Epithelial cell of esophagus (primary cell): ENCODE measurements at regions not wholly inside any gene's neighbourhood (a gene's known extent, or its start where the extent isn't known, plus 50 kb on each side); places are given as distances from the start of the nearest gene placed in this dataset.
"Not testable (repeated sequence)": the region's sequence is repeated elsewhere in the genome, so short reads cannot be mapped to it uniquely, and the experiment has no call there.

Experiments
- DNase-seq: peaks from one replicate; pipeline ENCODE4 v3.0.0; 2010; ENCODE audit warnings: low read depth
- H3K4me3 ChIP-seq: 2 replicates; pipeline ENCODE4 v1.5.1; 2011; ENCODE audit warnings: mild to moderate bottlenecking, low read length, control low read depth
- TF ChIP-seq, protein P1 (sequence below): IDR thresholded peaks from 2 replicates; pipeline ENCODE4 v1.5.1; 2011; ENCODE audit warnings: low read depth, mild to moderate bottlenecking, low read length, control low read depth, inconsistent platforms; ENCODE audit not compliant: insufficient read depth; ENCODE audit errors: missing control alignments

DNA sequence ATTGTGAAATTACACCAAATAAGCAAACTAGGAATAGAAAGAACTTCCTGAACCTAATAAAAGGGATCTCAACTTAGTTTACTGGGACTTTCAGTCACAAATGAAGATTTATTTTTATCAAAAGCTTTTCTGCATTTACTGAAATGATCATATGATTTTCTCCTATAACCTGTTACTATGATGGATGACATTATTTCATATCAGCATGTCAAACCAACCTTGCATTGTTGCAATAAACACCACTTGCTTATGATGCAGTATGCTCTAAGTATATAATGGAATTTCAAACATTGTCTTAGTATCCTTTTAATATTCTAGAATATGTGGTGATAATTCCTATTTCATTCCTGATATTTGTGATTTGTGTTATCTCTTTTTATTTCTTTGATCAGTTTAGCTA, 303.0 kb downstream of the CGGBP1 start:
- no peak overlapping the region for H3K4me3 ChIP-seq
- no peak for DNase-seq
- TF ChIP-seq, protein P1, sequence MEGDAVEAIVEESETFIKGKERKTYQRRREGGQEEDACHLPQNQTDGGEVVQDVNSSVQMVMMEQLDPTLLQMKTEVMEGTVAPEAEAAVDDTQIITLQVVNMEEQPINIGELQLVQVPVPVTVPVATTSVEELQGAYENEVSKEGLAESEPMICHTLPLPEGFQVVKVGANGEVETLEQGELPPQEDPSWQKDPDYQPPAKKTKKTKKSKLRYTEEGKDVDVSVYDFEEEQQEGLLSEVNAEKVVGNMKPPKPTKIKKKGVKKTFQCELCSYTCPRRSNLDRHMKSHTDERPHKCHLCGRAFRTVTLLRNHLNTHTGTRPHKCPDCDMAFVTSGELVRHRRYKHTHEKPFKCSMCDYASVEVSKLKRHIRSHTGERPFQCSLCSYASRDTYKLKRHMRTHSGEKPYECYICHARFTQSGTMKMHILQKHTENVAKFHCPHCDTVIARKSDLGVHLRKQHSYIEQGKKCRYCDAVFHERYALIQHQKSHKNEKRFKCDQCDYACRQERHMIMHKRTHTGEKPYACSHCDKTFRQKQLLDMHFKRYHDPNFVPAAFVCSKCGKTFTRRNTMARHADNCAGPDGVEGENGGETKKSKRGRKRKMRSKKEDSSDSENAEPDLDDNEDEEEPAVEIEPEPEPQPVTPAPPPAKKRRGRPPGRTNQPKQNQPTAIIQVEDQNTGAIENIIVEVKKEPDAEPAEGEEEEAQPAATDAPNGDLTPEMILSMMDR, result no peak

DNA sequence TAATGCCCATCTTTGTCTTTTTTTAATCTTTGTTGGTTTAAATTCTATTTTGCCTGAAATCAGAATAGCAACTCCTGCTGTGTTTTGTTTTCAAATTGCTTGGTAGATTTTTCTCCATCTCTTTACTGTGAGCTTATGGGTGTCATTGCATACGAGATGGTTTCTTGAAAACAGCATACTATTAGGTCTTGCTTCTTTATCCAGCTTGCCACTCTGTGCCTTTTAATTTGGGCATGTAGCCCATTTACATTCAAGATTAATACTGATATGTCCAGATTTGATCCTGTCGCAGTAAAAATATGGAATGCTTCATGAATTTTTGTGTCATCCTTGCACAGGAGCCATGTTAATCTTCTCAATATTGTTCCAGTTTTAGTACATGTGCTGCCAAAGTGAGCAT, 316.6 kb downstream of the CGGBP1 start:
- no peak overlapping the region for H3K4me3 ChIP-seq
- TF ChIP-seq, protein P1, result no peak
- DNase-seq, result no peak

DNA sequence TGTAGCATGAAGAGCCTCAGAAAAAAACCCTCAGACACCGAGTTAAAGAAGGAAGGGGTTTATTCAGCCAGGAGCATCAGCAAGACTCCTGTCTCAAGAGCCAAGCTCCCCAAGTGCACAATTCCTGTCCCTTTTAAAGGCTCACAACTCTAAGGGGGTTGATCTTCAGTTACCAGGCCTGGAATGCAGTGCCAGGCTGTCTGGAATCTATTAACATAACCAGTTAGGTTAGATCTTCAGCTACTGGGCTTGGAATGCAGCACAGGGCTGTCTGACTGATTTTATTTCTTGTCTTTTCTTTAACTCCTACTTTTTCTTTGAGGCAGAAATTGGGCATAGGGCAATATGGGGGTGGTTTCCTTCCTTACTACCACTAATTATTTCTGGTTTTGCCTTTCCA, 317.9 kb downstream of the CGGBP1 start:
- DNase-seq, result peak; percentile 7
- not testable (repeated sequence) for H3K4me3 ChIP-seq

DNA sequence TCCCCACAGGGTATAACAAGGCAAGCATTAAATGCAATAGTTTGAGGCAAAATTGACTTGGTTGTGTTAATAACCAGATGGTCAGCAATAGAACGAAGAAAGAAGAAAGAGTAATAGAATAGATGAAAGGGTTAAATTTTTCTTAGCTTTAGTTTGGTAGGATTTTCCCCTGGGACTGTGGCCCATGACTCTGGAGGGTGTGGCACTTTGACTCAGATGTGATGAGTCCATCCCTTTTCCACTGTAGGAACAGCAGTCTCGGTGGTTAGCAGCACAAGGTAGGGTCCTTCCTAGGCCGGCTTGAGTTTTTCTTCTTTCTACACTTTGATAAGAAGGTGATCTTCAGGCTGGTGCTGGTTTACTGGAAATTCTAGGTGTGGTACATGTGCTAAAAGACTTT, 321.0 kb downstream of the CGGBP1 start:
- not testable (repeated sequence) for H3K4me3 ChIP-seq
- DNase-seq, result peak; percentile 30

DNA sequence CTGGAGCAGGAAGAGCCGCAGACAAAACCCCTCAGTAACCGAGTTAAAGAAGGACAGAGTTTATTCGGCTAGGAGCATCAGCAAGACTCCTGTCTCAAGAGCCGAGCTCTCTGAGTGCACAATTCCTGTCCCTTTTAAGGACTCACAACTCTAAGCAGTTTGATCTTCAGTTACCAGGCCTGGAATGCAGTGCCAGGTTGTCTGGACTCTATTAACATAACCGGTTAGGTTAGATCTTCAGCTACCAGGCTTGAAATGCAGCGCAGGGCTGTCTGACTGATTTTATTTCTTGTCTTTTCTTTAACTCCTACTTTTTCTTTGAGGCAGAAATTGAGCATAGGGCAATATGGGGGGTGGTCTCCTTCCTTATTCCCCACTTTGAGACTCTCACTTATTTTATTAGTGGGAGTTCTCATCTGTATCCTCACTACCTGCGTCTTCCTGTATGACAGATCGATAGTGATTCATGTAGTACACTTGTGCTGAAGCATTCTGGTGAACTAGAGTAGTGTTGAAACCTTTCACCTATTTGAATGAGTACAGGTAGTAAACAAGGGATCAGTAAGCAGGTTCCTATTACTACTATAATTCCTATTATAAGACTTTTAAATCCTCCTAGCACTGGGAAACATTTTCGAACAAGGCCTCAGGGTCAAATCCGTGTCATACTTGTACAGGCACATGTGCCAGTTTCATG, 325.0 kb downstream of the CGGBP1 start:
- DNase-seq, result peak; percentile 49
- no peak overlapping the region for H3K4me3 ChIP-seq
- TF ChIP-seq, protein P1, result no peak

DNA sequence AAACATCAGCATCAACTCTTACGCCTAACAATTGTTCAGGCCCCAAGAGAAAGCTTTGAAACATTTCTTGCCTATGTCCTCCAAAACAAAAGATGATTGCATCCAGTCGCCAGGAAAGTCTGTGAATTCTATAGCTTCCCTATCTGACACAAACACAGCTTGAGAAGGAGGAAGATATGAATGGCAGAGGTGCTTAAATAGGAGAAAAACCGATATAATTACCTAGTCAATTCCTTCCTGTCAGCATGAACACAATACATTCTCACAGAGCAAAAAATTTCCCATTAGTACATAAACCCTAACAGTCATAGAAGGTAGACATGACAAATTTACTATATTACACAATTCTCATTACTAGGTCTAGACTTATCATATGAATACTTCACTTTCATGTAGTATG, 326.5 kb downstream of the CGGBP1 start:
- no peak for DNase-seq
- H3K4me3 ChIP-seq, result no peak overlapping the region
- TF ChIP-seq, protein P1, result no peak

DNA sequence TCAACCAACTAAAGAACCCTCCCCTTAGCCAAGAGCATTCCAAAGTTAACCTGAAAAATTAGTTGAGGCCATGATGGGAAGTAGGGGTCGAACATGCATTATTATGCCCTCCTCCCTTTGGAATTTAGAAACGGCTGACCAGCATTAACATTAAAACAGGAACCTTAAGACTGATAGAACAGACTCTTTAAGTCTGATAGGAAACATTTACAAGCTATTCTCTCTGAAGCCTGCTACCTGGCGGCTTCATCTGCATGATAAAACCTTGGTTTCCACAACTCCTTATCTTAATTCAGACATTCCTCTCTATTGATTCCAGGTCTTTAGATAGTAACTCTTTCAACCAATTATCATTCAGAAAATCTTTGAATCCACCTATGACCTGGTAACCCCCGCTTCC, 331.0 kb downstream of the CGGBP1 start:
- no peak for DNase-seq
- no peak overlapping the region for H3K4me3 ChIP-seq
- TF ChIP-seq, protein P1, result no peak

DNA sequence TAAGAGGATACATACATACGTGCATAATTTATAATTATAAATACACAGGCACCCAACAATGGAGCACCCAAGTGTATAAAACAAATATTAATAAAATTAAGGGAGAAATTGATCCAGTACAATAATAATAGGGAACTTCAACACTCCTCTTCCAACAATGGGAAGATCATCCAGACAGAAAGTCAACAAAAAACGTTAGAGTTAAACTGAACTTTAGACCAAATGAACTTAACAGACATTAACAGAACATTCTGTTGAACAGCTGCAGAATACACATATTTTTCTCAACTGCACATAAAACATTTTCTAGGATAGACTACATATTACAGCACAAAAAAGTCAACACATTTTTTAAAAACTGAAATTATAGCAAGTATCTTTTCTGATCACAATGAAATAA, 339.7 kb downstream of the CGGBP1 start:
- TF ChIP-seq, protein P1, result no peak
- DNase-seq, result no peak
- no peak overlapping the region for H3K4me3 ChIP-seq
